Natural killer cell (primary cell): ENCODE measurements at regions not wholly inside any gene's neighbourhood (a gene's known extent, or its start where the extent isn't known, plus 50 kb on each side); places are given as distances from the start of the nearest gene placed in this dataset.

Experiments
- ATAC-seq, 3 donors: fragments of 150-1000 bp in 2 of 3; fragments of 200-7000 bp in 1 of 3; cut with Tn5 transposase; 1 replicate in 1 of 3; 2 replicates in 2 of 3; pipeline ENCODE4 v1.10.0; 2021; ENCODE audit warnings: mild to moderate bottlenecking in 2 of 3, moderate library complexity in 2 of 3
- DNase-seq, 2 donors: peaks; one replicate each; pipeline versions ENCODE4 v3.0.0 to v3.0.0-alpha.2; 2013 to 2021; ENCODE audit warnings: mixed read lengths in 1 of 2
- H3K27ac ChIP-seq: one replicate; pipeline ENCODE4 v1.5.1; 2013; ENCODE audit warnings: mild to moderate bottlenecking, low read length
- H3K27me3 ChIP-seq: one replicate; pipeline ENCODE4 v1.6.1; 2013; ENCODE audit warnings: low read length; ENCODE audit not compliant: control insufficient read depth, insufficient read depth
- H3K36me3 ChIP-seq: one replicate; pipeline ENCODE4 v1.6.1; 2013; ENCODE audit warnings: low read length; ENCODE audit not compliant: control insufficient read depth, insufficient read depth
- H3K4me1 ChIP-seq: one replicate; pipeline ENCODE4 v1.6.1; 2013; ENCODE audit warnings: low read length; ENCODE audit not compliant: control insufficient read depth, insufficient read depth
- H3K4me3 ChIP-seq: one replicate; pipeline ENCODE4 v1.5.1; 2013; ENCODE audit warnings: low read length
- H3K9me3 ChIP-seq: one replicate; pipeline ENCODE4 v1.6.1; 2013; ENCODE audit warnings: low read length; ENCODE audit not compliant: control insufficient read depth, insufficient read depth
- H3K27ac Mint-ChIP-seq, 2 donors: one replicate each; pipeline ENCODE4 v1.8.0; 2022; ENCODE audit warnings: mild to moderate bottlenecking in 2 of 2, mixed read lengths in 2 of 2, moderate library complexity in 1 of 2
- H3K27me3 Mint-ChIP-seq, 2 donors: one replicate each; pipeline ENCODE4 v1.8.0; 2022; ENCODE audit warnings: low read depth in 2 of 2, mixed read lengths in 2 of 2
- H3K36me3 Mint-ChIP-seq: one replicate; pipeline ENCODE4 v1.8.0; 2022; ENCODE audit warnings: mixed read lengths
- H3K4me1 Mint-ChIP-seq, 2 donors: one replicate each; pipeline ENCODE4 v1.8.0; 2022; ENCODE audit warnings: mixed read lengths in 2 of 2
- H3K4me3 Mint-ChIP-seq: one replicate; pipeline ENCODE4 v1.8.0; 2022; ENCODE audit warnings: mild to moderate bottlenecking, moderate library complexity, mixed read lengths
- H3K9me3 Mint-ChIP-seq, 2 donors: one replicate each; pipeline ENCODE4 v1.8.0; 2022; ENCODE audit warnings: mixed read lengths in 2 of 2
- CTCF ChIP-seq: fragments of 200-600 bp; IDR thresholded peaks from one replicate; pipeline ENCODE4 v1.8.0; 2022; ENCODE audit warnings: antibody characterized with exemption
- WGBS: methylation state at CpG from one replicate; pipeline ENCODE4 v1.1.7; 2013; ENCODE audit warnings: missing lambda C conversion rate; ENCODE audit not compliant: insufficient coverage; 5-methylcytosine and 5-hydroxymethylcytosine counted together
- intact Hi-C: fragments of 100-400 bp; cut with micrococcal nuclease; formaldehyde crosslinking; loops from one replicate; pipeline ENCODE4 v1.14.2; 2022

GRCh38 chr3:139235192-139235591 lies 108.6 kb upstream of the MRPS22 start:
- no peak for ATAC-seq
- Mint-ChIP-seq H3K4me1 (no peaks in the 10 kb centered on the region), H3K27me3 (peaks cover 8 to 36% of the 10 kb centered on the region in 2 donors), H3K9me3 (no peaks in the 10 kb centered on the region), H3K27ac (no peak overlapping the region), H3K4me3 (no peak overlapping the region), H3K36me3 (no peaks in the 10 kb centered on the region)
- no peaks in the 10 kb centered on the region for H3K27me3 ChIP-seq
- no peak for TF ChIP-seq CTCF
- H3K4me3 ChIP-seq: no peak overlapping the region
- H3K36me3 ChIP-seq: no peaks in the 10 kb centered on the region
- no peaks in the 10 kb centered on the region for H3K9me3 ChIP-seq
- no peaks in the 10 kb centered on the region for H3K4me1 ChIP-seq
- WGBS: 67% methylated on average over 1 of the region's 1 CpG
- H3K27ac ChIP-seq: no peak overlapping the region
- intact Hi-C loops: no loop called here
- DNase-seq: no peak

- intact Hi-C loops: no loop called here
- DNase-seq (no peak), ATAC-seq (no peak)
- H3K27ac ChIP-seq: no peak overlapping the region
- peaks cover 11 to 43% of the 10 kb centered on the region in 2 donors for H3K27me3 Mint-ChIP-seq
- no peaks in the 10 kb centered on the region for H3K36me3 ChIP-seq
- H3K4me3 Mint-ChIP-seq: no peak overlapping the region
- H3K36me3 Mint-ChIP-seq: no peaks in the 10 kb centered on the region
- H3K9me3 ChIP-seq: no peaks in the 10 kb centered on the region
- H3K4me1 ChIP-seq: no peaks in the 10 kb centered on the region
- no peaks in the 10 kb centered on the region for H3K27me3 ChIP-seq
- no peaks in the 10 kb centered on the region for H3K9me3 Mint-ChIP-seq
- TF ChIP-seq CTCF: no peak
- no peak overlapping the region for H3K4me3 ChIP-seq
- no peaks in the 10 kb centered on the region for H3K4me1 Mint-ChIP-seq
- no peak overlapping the region for H3K27ac Mint-ChIP-seq
- no CpG with 5 or more reads among the region's 3 CpGs for WGBS
Measured at GRCh38 chr3:139236336-139236735, 107.5 kb upstream of the MRPS22 start.

GRCh38 chr3:139238281-139239030 lies 105.4 kb upstream of the MRPS22 start:
- no peak overlapping the region for H3K4me3 ChIP-seq
- no peak for ATAC-seq
- no peaks in the 10 kb centered on the region for H3K4me1 ChIP-seq
- H3K36me3 ChIP-seq: no peaks in the 10 kb centered on the region
- Mint-ChIP-seq H3K27me3 (peaks cover 13 to 60% of the 10 kb centered on the region in 2 donors), H3K9me3 (no peaks in the 10 kb centered on the region), H3K27ac (no peak overlapping the region), H3K36me3 (no peaks in the 10 kb centered on the region), H3K4me1 (no peaks in the 10 kb centered on the region), H3K4me3 (no peak overlapping the region)
- no peaks in the 10 kb centered on the region for H3K9me3 ChIP-seq
- no peak for DNase-seq
- H3K27me3 ChIP-seq: no peaks in the 10 kb centered on the region
- intact Hi-C loops: no loop called here
- H3K27ac ChIP-seq: no peak overlapping the region
- 61% methylated on average over 11 of the region's 12 CpGs for WGBS
- no peak for TF ChIP-seq CTCF

GRCh38 chr3:139239550-139239949 lies 104.3 kb upstream of the MRPS22 start:
- Mint-ChIP-seq H3K36me3 (no peaks in the 10 kb centered on the region), H3K4me1 (no peaks in the 10 kb centered on the region), H3K27ac (no peak overlapping the region), H3K9me3 (no peaks in the 10 kb centered on the region), H3K27me3 (peaks cover 13 to 68% of the 10 kb centered on the region in 2 donors), H3K4me3 (no peak overlapping the region)
- TF ChIP-seq CTCF: no peak
- Histone ChIP-seq H3K27ac (no peak overlapping the region), H3K4me1 (no peaks in the 10 kb centered on the region), H3K9me3 (no peaks in the 10 kb centered on the region), H3K27me3 (peaks cover 2% of the 10 kb centered on the region), H3K4me3 (no peak overlapping the region), H3K36me3 (no peaks in the 10 kb centered on the region)
- DNase-seq (no peak), ATAC-seq (no peak)
- intact Hi-C loops: no loop called here
